H9 (cell line): ENCODE measurements at regions not wholly inside any gene's neighbourhood (a gene's known extent, or its start where the extent isn't known, plus 50 kb on each side); places are given as distances from the start of the nearest gene placed in this dataset.

Experiments
- DNase-seq: peaks from one replicate; pipeline ENCODE4 v3.0.0-alpha.2; 2017
- H2AFZ ChIP-seq: one replicate; pipeline ENCODE4 v1.6.1; 2013; ENCODE audit warnings: mild to moderate bottlenecking, low read length, control low read depth, moderate library complexity
- H2AK5ac ChIP-seq: 2 replicates; pipeline ENCODE4 v1.6.1; 2013; ENCODE audit warnings: low read length, control low read depth, mixed read lengths; ENCODE audit not compliant: insufficient read length
- H2BK120ac ChIP-seq: one replicate; pipeline ENCODE4 v1.6.1; 2013; ENCODE audit warnings: low read depth, mild to moderate bottlenecking, low read length, control low read depth, inconsistent platforms; ENCODE audit not compliant: poor library complexity, severe bottlenecking
- H2BK12ac ChIP-seq: 2 replicates; pipeline ENCODE4 v1.6.1; 2013; ENCODE audit warnings: low read length, control low read depth, mixed read lengths, low read depth; ENCODE audit not compliant: insufficient read length
- H2BK15ac ChIP-seq: 2 replicates; pipeline ENCODE4 v1.6.1; 2013; ENCODE audit warnings: low read depth, low read length, control low read depth
- H2BK20ac ChIP-seq: one replicate; pipeline ENCODE4 v1.6.1; 2013; ENCODE audit warnings: low read depth, mild to moderate bottlenecking, low read length, control low read depth, inconsistent platforms; ENCODE audit not compliant: poor library complexity, severe bottlenecking
- H2BK5ac ChIP-seq: 2 replicates; pipeline ENCODE4 v1.6.1; 2013; ENCODE audit warnings: low read length, control low read depth, mixed read lengths; ENCODE audit not compliant: insufficient read length
- H3K14ac ChIP-seq: 2 replicates; pipeline ENCODE4 v1.6.1; 2013; ENCODE audit warnings: low read length, control low read depth; ENCODE audit not compliant: insufficient read depth
- H3K18ac ChIP-seq: 2 replicates; pipeline ENCODE4 v1.6.1; 2013; ENCODE audit warnings: low read depth, mild to moderate bottlenecking, mixed read lengths, low read length, control low read depth; ENCODE audit not compliant: insufficient read length
- H3K23ac ChIP-seq: 2 replicates; pipeline ENCODE4 v1.6.1; 2013; ENCODE audit warnings: low read length, control low read depth, mixed read lengths, low read depth; ENCODE audit not compliant: insufficient read length
- H3K23me2 ChIP-seq: 2 replicates; pipeline ENCODE4 v1.6.1; 2013; ENCODE audit warnings: low read depth, mild to moderate bottlenecking, mixed read lengths, low read length, control low read depth; ENCODE audit not compliant: insufficient read length, poor library complexity, severe bottlenecking
- H3K27ac ChIP-seq: 2 replicates; pipeline ENCODE4 v1.5.1; 2013; ENCODE audit warnings: low read length, control low read depth, mixed read lengths, low read depth; ENCODE audit not compliant: insufficient read length
- H3K27me3 ChIP-seq: 2 replicates; pipeline ENCODE4 v1.6.1; 2013; ENCODE audit warnings: low read length, control low read depth, inconsistent platforms; ENCODE audit not compliant: insufficient read depth
- H3K4ac ChIP-seq: 2 replicates; pipeline ENCODE4 v1.6.1; 2013; ENCODE audit warnings: low read depth, mild to moderate bottlenecking, control low read depth, inconsistent platforms, low read length, moderate library complexity
- H3K4me1 ChIP-seq: 2 replicates; pipeline ENCODE4 v1.6.1; 2013; ENCODE audit warnings: low read length, control low read depth, inconsistent platforms; ENCODE audit not compliant: insufficient read depth
- H3K4me2 ChIP-seq: 2 replicates; pipeline ENCODE4 v1.6.1; 2013; ENCODE audit warnings: low read length, control low read depth, mixed read lengths; ENCODE audit not compliant: insufficient read length, insufficient read depth
- H3K56ac ChIP-seq: 2 replicates; pipeline ENCODE4 v1.6.1; 2013; ENCODE audit warnings: low read depth, mild to moderate bottlenecking, mixed read lengths, low read length, control low read depth; ENCODE audit not compliant: insufficient read length
- H3K79me1 ChIP-seq: 2 replicates; pipeline ENCODE4 v1.6.1; 2013; ENCODE audit warnings: low read depth, mild to moderate bottlenecking, moderate library complexity, low read length, control low read depth, inconsistent platforms; ENCODE audit not compliant: insufficient read depth, poor library complexity, severe bottlenecking
- H3K79me2 ChIP-seq: 2 replicates; pipeline ENCODE4 v1.6.1; 2013; ENCODE audit warnings: low read length, control low read depth, inconsistent platforms; ENCODE audit not compliant: insufficient read depth
- H3K9ac ChIP-seq: 2 replicates; pipeline ENCODE4 v1.6.1; 2013; ENCODE audit warnings: low read length, control low read depth, mixed read lengths; ENCODE audit not compliant: insufficient read length; ENCODE audit errors: extremely low read depth
- H3K9me3 ChIP-seq: one replicate; pipeline ENCODE4 v1.6.1; 2013; ENCODE audit warnings: low read depth, low read length, inconsistent platforms; ENCODE audit not compliant: control insufficient read depth
- H3T11ph ChIP-seq: one replicate; pipeline ENCODE4 v1.6.1; 2013; ENCODE audit warnings: mild to moderate bottlenecking, low read length, control low read depth, inconsistent platforms
- H4K20me1 ChIP-seq: one replicate; pipeline ENCODE4 v1.6.1; 2013; ENCODE audit not compliant: control insufficient read depth, insufficient read length, insufficient read depth
- H4K5ac ChIP-seq: 2 replicates; pipeline ENCODE4 v1.6.1; 2013; ENCODE audit warnings: low read depth, mild to moderate bottlenecking, mixed read lengths, low read length, control low read depth; ENCODE audit not compliant: insufficient read length
- H4K8ac ChIP-seq: replicated peaks from 2 replicates; pipeline ENCODE4 v1.6.1; 2013; ENCODE audit warnings: low read length, control low read depth, mixed read lengths, low read depth; ENCODE audit not compliant: insufficient read length
- H4K91ac ChIP-seq: 2 replicates; pipeline ENCODE4 v1.6.1; 2013; ENCODE audit warnings: low read depth, mild to moderate bottlenecking, moderate library complexity, mixed read lengths, low read length, control low read depth; ENCODE audit not compliant: insufficient read length
- H3K27ac Mint-ChIP-seq, 3 experiments: 2 replicates in 2 of 3; 3 replicates in 1 of 3; pipeline ENCODE4 v1.8.0; 2020 to 2021; ENCODE audit warnings: mixed read lengths in 3 of 3, mild to moderate bottlenecking in 1 of 3, moderate library complexity in 1 of 3
- H3K27me3 Mint-ChIP-seq: 2 replicates; pipeline ENCODE4 v1.8.0; 2021; ENCODE audit warnings: low read depth, mild to moderate bottlenecking, moderate library complexity, mixed read lengths
- H3K36me3 Mint-ChIP-seq, 3 experiments: 2 replicates in 2 of 3; 3 replicates in 1 of 3; pipeline ENCODE4 v1.8.0; 2020 to 2021; ENCODE audit warnings: low read depth in 3 of 3, mixed read lengths in 3 of 3; ENCODE audit not compliant: insufficient read depth in 1 of 3
- H3K4me1 Mint-ChIP-seq, 2 experiments: 2 replicates each; pipeline ENCODE4 v1.8.0; 2020; ENCODE audit warnings: mixed read lengths in 2 of 2
- H3K4me3 Mint-ChIP-seq, 2 experiments: 2 replicates in 1 of 2; 3 replicates in 1 of 2; pipeline ENCODE4 v1.8.0; 2020 to 2021; ENCODE audit warnings: mild to moderate bottlenecking in 2 of 2, mixed read lengths in 2 of 2, moderate library complexity in 1 of 2
- H3K9me3 Mint-ChIP-seq, 2 experiments: 2 replicates in 1 of 2; 3 replicates in 1 of 2; pipeline ENCODE4 v1.8.0; 2020; ENCODE audit warnings: mild to moderate bottlenecking in 2 of 2, mixed read lengths in 2 of 2, moderate library complexity in 1 of 2
- WGBS: extraction: QIAGEN DNeasy Blood & Tissue Kit; methylation state at CpG from one replicate; pipeline ENCODE4 v1.1.7; 2013; ENCODE audit warnings: missing lambda C conversion rate, low lambda C conversion rate, mixed read lengths; ENCODE audit not compliant: insufficient read length; ENCODE audit errors: extremely low coverage; 5-methylcytosine and 5-hydroxymethylcytosine counted together
- TF ChIP-seq, protein P1 (sequence below): fragments of 200-600 bp; sonication (generic); conservative IDR thresholded peaks from 3 replicates; pipeline ENCODE4 v1.8.0; 2021; ENCODE audit warnings: antibody characterized with exemption, mild to moderate bottlenecking

DNA sequence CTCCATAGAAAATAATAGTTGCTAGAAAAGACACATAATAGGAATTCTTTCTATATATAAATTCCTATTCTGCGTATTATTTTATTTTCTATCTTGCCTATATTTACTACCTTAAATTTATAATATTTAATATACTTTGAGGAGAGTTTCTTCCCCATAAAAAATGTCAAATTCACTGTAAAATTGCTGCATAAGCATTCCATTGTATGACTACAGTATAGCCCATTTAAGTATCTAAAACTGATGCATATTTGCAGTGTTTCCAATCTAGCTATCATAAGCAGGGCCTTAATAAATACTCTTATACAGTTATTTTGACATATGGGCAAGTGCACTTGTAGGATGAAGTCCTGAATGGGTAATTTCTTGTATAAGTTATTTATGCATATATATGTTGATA is 1088.6 kb upstream of the EPHA6 start:
- Histone ChIP-seq H4K20me1 (no peaks in the 10 kb centered on the region), H3K14ac (no peak overlapping the region), H2BK5ac (no peak overlapping the region)

More for the DNA sequence above, 1088.6 kb upstream of the EPHA6 start:
- Histone ChIP-seq H2AK5ac (no peak overlapping the region), H4K5ac (no peak overlapping the region), H3K79me2 (no peaks in the 10 kb centered on the region), H3K4me2 (no peak overlapping the region), H3K27ac (no peak overlapping the region), H3T11ph (no peak overlapping the region), H3K4me1 (no peaks in the 10 kb centered on the region), H2BK120ac (no peak overlapping the region), H3K79me1 (no peaks in the 10 kb centered on the region), H3K4ac (no peak overlapping the region), H2BK15ac (no peak overlapping the region), H4K8ac (no peak overlapping the region), H3K56ac (no peak overlapping the region), H3K27me3 (no peaks in the 10 kb centered on the region), H3K23me2 (no peaks in the 10 kb centered on the region), H2AFZ (no peak overlapping the region), H4K91ac (no peak overlapping the region), H2BK12ac (no peak overlapping the region), H3K9me3 (no peaks in the 10 kb centered on the region), H3K9ac (no peak overlapping the region), H3K18ac (no peak overlapping the region), H3K23ac (no peak overlapping the region), H2BK20ac (no peak overlapping the region)
- Mint-ChIP-seq H3K36me3 (no peaks in the 10 kb centered on the region), H3K9me3 (peaks cover 0 to 2% of the 10 kb centered on the region in 2 experiments; a peak in 1 of 5 replicates), H3K4me1 (no peaks in the 10 kb centered on the region), H3K27me3 (no peaks in the 10 kb centered on the region), H3K27ac (no peak overlapping the region), H3K4me3 (no peak overlapping the region)
- DNase-seq, result no peak
- TF ChIP-seq, protein P1, sequence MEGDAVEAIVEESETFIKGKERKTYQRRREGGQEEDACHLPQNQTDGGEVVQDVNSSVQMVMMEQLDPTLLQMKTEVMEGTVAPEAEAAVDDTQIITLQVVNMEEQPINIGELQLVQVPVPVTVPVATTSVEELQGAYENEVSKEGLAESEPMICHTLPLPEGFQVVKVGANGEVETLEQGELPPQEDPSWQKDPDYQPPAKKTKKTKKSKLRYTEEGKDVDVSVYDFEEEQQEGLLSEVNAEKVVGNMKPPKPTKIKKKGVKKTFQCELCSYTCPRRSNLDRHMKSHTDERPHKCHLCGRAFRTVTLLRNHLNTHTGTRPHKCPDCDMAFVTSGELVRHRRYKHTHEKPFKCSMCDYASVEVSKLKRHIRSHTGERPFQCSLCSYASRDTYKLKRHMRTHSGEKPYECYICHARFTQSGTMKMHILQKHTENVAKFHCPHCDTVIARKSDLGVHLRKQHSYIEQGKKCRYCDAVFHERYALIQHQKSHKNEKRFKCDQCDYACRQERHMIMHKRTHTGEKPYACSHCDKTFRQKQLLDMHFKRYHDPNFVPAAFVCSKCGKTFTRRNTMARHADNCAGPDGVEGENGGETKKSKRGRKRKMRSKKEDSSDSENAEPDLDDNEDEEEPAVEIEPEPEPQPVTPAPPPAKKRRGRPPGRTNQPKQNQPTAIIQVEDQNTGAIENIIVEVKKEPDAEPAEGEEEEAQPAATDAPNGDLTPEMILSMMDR, result no peak
- WGBS, result no CpG with 5 or more reads among the region's 1 CpG
